A673 (cell line): ENCODE measurements at regions not wholly inside any gene's neighbourhood (a gene's known extent, or its start where the extent isn't known, plus 50 kb on each side); places are given as distances from the start of the nearest gene placed in this dataset.
A peak's percentile ranks its signal among the peaks of the same experiment; 100 is the strongest.

Experiments used
- BruUV-seq: library from RNA; stranded (reverse); fragments of 400-500 nt; replicated peaks from 2 replicates; lab custom pipeline; 2021; lab: Mats Ljungman, UMichigan
- CTCF ChIA-PET: fragments of 300-600 bp; sonication (Branson Sonifier 250); formaldehyde crosslinking; loops from one replicate; lab custom pipeline; 2022; ENCODE audit warnings: antibody characterized with exemption; lab: Charles Lee
- POLR2A ChIA-PET: fragments of 300-600 bp; sonication (Branson Sonifier 250); formaldehyde crosslinking; loops from one replicate; lab custom pipeline; 2022; ENCODE audit warnings: antibody characterized with exemption; ENCODE audit not compliant: low non-redundant PET; lab: Charles Lee
- DNase-seq: peaks from one replicate; pipeline ENCODE4 v3.0.0-alpha.2; 2015; ENCODE audit warnings: low spot score
- H3K27ac ChIP-seq: fragments of 200-600 bp; sonication (generic); 2 replicates; pipeline ENCODE4 v1.5.1; 2016; ENCODE audit warnings: mixed run types, low read depth, mild to moderate bottlenecking, mixed read lengths, antibody characterized with exemption, low read length; ENCODE audit not compliant: poor library complexity, severe bottlenecking
- H3K27me3 ChIP-seq: fragments of 200-600 bp; sonication (generic); replicated peaks from 2 replicates; pipeline ENCODE4 v1.6.1; 2017; ENCODE audit warnings: mixed run types, low read depth, mild to moderate bottlenecking, mixed read lengths, antibody characterized with exemption, low read length; ENCODE audit not compliant: insufficient read depth, poor library complexity
- H3K36me3 ChIP-seq: fragments of 200-600 bp; sonication (generic); 2 replicates; pipeline ENCODE4 v1.6.1; 2016; ENCODE audit warnings: mixed run types, mild to moderate bottlenecking, mixed read lengths, antibody characterized with exemption, low read length; ENCODE audit not compliant: insufficient read depth, poor library complexity, severe bottlenecking
- H3K4me1 ChIP-seq: fragments of 200-600 bp; sonication (generic); 2 replicates; pipeline ENCODE4 v1.6.1; 2017; ENCODE audit warnings: mixed run types, mild to moderate bottlenecking, mixed read lengths, antibody characterized with exemption, low read length; ENCODE audit not compliant: insufficient read depth, poor library complexity, severe bottlenecking
- H3K4me3 ChIP-seq: fragments of 200-600 bp; sonication (generic); 2 replicates; pipeline ENCODE4 v1.5.1; 2016; ENCODE audit warnings: low read depth, mixed run types, mild to moderate bottlenecking, mixed read lengths, low read length; ENCODE audit not compliant: poor library complexity, severe bottlenecking
- H3K9me3 ChIP-seq: fragments of 200-600 bp; sonication (generic); 2 replicates; pipeline ENCODE4 v1.6.1; 2016; ENCODE audit warnings: mixed run types, low read depth, mild to moderate bottlenecking, mixed read lengths, antibody characterized with exemption, low read length; ENCODE audit not compliant: poor library complexity, severe bottlenecking
- CTCF ChIP-seq: fragments of 300-800, 200-600 bp; sonication (generic); conservative IDR thresholded peaks from 2 replicates; pipeline ENCODE4 v1.5.1; 2017; ENCODE audit warnings: low read depth, mild to moderate bottlenecking, antibody characterized with exemption, low read length, moderate library complexity, mixed read lengths
- EZH2 ChIP-seq: fragments of 200-600 bp; sonication (generic); IDR thresholded peaks from 2 replicates; pipeline ENCODE4 v1.6.1; 2017; ENCODE audit warnings: borderline replicate concordance, low read depth, mild to moderate bottlenecking, mixed read lengths, antibody characterized with exemption, low read length; ENCODE audit not compliant: poor library complexity, severe bottlenecking
- intact Hi-C: fragments of 100-400 bp; cut with micrococcal nuclease; formaldehyde crosslinking; loops from one replicate; pipeline ENCODE4 v1.10.0; 2022; ENCODE audit not compliant: unreplicated experiment

- H3K27me3 ChIP-seq, result no peaks in the 10 kb centered on the region
- no TSS peak for BruUV-seq
- H3K4me3 ChIP-seq, result no peak overlapping the region
- TF ChIP-seq CTCF, result no peak
- TF ChIP-seq EZH2, result no peak
- DNase-seq, result no peak
- POLR2A ChIA-PET, result no interaction called here
- CTCF ChIA-PET, result no interaction called here
- no peaks in the 10 kb centered on the region for H3K36me3 ChIP-seq
- H3K27ac ChIP-seq, result no peak overlapping the region
- no peaks in the 10 kb centered on the region for H3K4me1 ChIP-seq
- intact Hi-C loops, result no loop called here
- H3K9me3 ChIP-seq, result no peaks in the 10 kb centered on the region
Measured at GRCh38 chr14:25178255-25178654, 128.3 kb upstream of the STXBP6 start.

- peak; percentile 68 for DNase-seq
- Histone ChIP-seq H3K27ac (no peak overlapping the region), H3K27me3 (no peaks in the 10 kb centered on the region), H3K9me3 (no peaks in the 10 kb centered on the region), H3K4me3 (no peak overlapping the region), H3K4me1 (no peaks in the 10 kb centered on the region), H3K36me3 (no peaks in the 10 kb centered on the region)
- BruUV-seq, result no TSS peak
- TF ChIP-seq EZH2, result no peak
- peak; percentile 82 for TF ChIP-seq CTCF
- intact Hi-C loops, result loop anchor here (1.0 to 5.0 kb wide), 4 partner anchors 249 to 441 kb away; no protein-coding TSS in a partner anchor
- CTCF ChIA-PET, result no interaction called here
- POLR2A ChIA-PET, result no interaction called here
Measured at GRCh38 chr14:25150934-25151790, 101.2 kb upstream of the STXBP6 start.

GRCh38 chr14:25150401-25150800 is 100.5 kb upstream of the STXBP6 start:
- Histone ChIP-seq H3K27ac (no peak overlapping the region), H3K4me1 (no peaks in the 10 kb centered on the region), H3K4me3 (no peak overlapping the region), H3K36me3 (no peaks in the 10 kb centered on the region), H3K27me3 (no peaks in the 10 kb centered on the region), H3K9me3 (no peaks in the 10 kb centered on the region)
- POLR2A ChIA-PET, result no interaction called here
- intact Hi-C loops, result loop anchor here (2.0 to 5.0 kb wide), 2 partner anchors 344 to 418 kb away; no protein-coding TSS in a partner anchor
- no TSS peak for BruUV-seq
- CTCF ChIA-PET, result no interaction called here
- DNase-seq, result no peak
- TF ChIP-seq EZH2, result no peak
- no peak for TF ChIP-seq CTCF
